ENCODE measurements at regions not wholly inside any gene's neighbourhood (a gene's known extent, or its start where the extent isn't known, plus 50 kb on each side); places are given as distances from the start of the nearest gene placed in this dataset.
"Not testable (repeated sequence)": the region's sequence is repeated elsewhere in the genome, so short reads cannot be mapped to it uniquely, and the experiment has no call there.

DNA sequence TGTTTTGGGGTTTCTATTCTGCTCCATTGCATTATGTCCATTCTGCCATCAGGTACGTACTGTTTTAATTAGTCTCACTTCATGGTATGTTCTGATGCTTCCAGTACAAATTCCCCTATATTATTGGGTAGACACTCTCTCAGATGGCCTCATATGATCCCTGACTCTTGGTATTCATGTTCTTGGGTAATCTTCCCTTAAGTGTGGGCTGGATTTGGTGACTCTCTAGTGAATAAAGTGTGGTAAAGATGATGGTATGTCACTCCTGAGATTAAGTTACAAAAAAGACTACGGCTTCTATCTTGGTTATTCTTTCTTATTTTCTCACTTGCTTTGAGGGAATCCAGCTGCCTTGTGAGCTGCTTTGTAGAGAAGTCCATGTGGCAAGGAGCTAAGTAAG, 89.6 kb upstream of the TBC1D5 start:
- H3K27me3 ChIP-seq (ENCODE audit: insufficient read depth, low read length): no peaks in the 10 kb centered on the region
- H3K36me3 ChIP-seq (ENCODE audit: insufficient read depth, low read length): no peaks in the 10 kb centered on the region
- H3K4me3 ChIP-seq (ENCODE audit: low read length): no peak overlapping the region
- H2AFZ ChIP-seq (ENCODE audit: low read depth, low read length): no peak overlapping the region
- H3K4me1 ChIP-seq (ENCODE audit: insufficient read depth, low read length): no peaks in the 10 kb centered on the region
- no peaks in the 10 kb centered on the region for H3K9me3 ChIP-seq (ENCODE audit: low read length)

GRCh38 chr3:17831366-17831765, 88.9 kb upstream of the TBC1D5 start:
- Histone ChIP-seq H3K27me3 (ENCODE audit: insufficient read depth, low read length) (no peaks in the 10 kb centered on the region), H3K4me1 (ENCODE audit: insufficient read depth, low read length) (no peaks in the 10 kb centered on the region), H3K9me3 (ENCODE audit: low read length) (no peaks in the 10 kb centered on the region), H2AFZ (ENCODE audit: low read depth, low read length) (no peak overlapping the region), H3K36me3 (ENCODE audit: insufficient read depth, low read length) (no peaks in the 10 kb centered on the region), H3K4me3 (ENCODE audit: low read length) (no peak overlapping the region)

DNA sequence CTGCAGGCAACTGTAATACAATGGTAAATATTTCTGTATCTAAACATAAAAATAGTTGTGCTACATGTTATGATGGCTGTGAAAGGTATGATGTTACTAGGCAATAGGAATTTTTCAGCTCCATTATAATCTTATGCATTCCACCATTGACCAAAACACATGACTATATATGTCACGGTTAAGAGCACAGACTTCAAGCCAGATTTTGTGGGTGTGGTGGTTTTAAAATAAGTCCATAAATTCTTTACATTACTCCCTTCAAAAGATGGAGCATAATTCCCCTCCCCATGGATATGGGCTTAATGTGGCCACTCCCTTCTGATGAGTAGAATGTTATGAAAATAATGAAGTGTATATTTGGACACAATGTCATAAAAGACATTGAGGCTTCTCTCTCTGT, 88.4 kb upstream of the TBC1D5 start:
- no peaks in the 10 kb centered on the region for H3K9me3 ChIP-seq (ENCODE audit: low read length)

DNA sequence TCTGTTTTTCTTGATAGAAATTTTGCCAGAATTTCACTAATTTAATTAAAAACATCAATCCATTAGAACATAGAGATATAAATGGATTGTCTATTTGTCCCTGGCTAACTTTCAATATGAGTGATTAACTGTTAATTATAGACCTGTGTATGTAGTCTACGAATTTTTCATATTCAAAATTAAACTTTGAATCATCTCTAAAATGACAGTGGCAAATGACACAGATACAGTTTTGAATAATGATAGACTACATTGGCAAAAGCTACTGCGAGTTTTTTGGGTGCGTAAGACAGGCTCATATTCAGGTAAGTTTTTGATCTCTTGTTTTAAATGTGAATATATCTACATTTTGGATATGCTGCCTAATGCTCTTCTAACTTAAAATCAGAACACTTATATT, 86.0 kb upstream of the TBC1D5 start:
- no peaks in the 10 kb centered on the region for H3K36me3 ChIP-seq (ENCODE audit: insufficient read depth, low read length)
- H3K9me3 ChIP-seq (ENCODE audit: low read length): no peaks in the 10 kb centered on the region
- H3K27me3 ChIP-seq (ENCODE audit: insufficient read depth, low read length): no peaks in the 10 kb centered on the region
- no peak overlapping the region for H2AFZ ChIP-seq (ENCODE audit: low read depth, low read length)
- H3K4me3 ChIP-seq (ENCODE audit: low read length): no peak overlapping the region
- no peaks in the 10 kb centered on the region for H3K4me1 ChIP-seq (ENCODE audit: insufficient read depth, low read length)

More for the DNA sequence above, 88.4 kb upstream of the TBC1D5 start:
- no peaks in the 10 kb centered on the region for H3K36me3 ChIP-seq (ENCODE audit: insufficient read depth, low read length)
- H3K4me1 ChIP-seq (ENCODE audit: insufficient read depth, low read length): no peaks in the 10 kb centered on the region
- H3K27me3 ChIP-seq (ENCODE audit: insufficient read depth, low read length): no peaks in the 10 kb centered on the region
- H3K4me3 ChIP-seq (ENCODE audit: low read length): no peak overlapping the region
- no peak overlapping the region for H2AFZ ChIP-seq (ENCODE audit: low read depth, low read length)

DNA sequence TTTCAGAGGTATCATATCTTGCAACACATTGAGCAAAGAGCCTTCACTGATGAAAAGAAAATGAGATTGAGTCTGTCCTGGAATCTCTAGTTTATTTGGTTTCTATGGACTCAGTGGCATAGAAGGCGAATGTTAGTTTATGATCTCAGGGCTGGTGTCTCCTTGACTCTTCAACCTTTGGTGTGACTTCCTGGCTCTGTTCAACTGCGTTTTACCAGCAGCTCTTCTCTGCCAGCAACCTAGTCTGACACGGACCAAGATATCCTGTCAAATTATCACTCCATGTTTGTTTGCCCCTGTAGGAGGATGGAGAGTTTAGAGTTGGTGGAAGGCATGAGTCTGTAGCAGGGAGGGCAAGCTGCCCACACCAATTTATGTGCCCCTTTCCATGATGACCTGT, 82.9 kb upstream of the TBC1D5 start:
- no peaks in the 10 kb centered on the region for H3K4me1 ChIP-seq (ENCODE audit: insufficient read depth, low read length)
- H3K27me3 ChIP-seq (ENCODE audit: insufficient read depth, low read length): no peaks in the 10 kb centered on the region
- no peaks in the 10 kb centered on the region for H3K36me3 ChIP-seq (ENCODE audit: insufficient read depth, low read length)
- no peak overlapping the region for H3K4me3 ChIP-seq (ENCODE audit: low read length)
- H2AFZ ChIP-seq (ENCODE audit: low read depth, low read length): no peak overlapping the region
- no peaks in the 10 kb centered on the region for H3K9me3 ChIP-seq (ENCODE audit: low read length)

- H3K36me3 ChIP-seq (ENCODE audit: insufficient read depth, low read length): no peaks in the 10 kb centered on the region
- H3K9me3 ChIP-seq (ENCODE audit: low read length): no peaks in the 10 kb centered on the region
- H3K4me1 ChIP-seq (ENCODE audit: insufficient read depth, low read length): no peaks in the 10 kb centered on the region
- no peak overlapping the region for H3K4me3 ChIP-seq (ENCODE audit: low read length)
- H3K27me3 ChIP-seq (ENCODE audit: insufficient read depth, low read length): no peaks in the 10 kb centered on the region
- no peak overlapping the region for H2AFZ ChIP-seq (ENCODE audit: low read depth, low read length)
Observed at GRCh38 chr3:17823816-17824215, 81.4 kb upstream of the TBC1D5 start.

GRCh38 chr3:17823036-17823435, 80.6 kb upstream of the TBC1D5 start:
- Histone ChIP-seq H3K4me3 (ENCODE audit: low read length) (no peak overlapping the region), H3K9me3 (ENCODE audit: low read length) (no peaks in the 10 kb centered on the region), H2AFZ (ENCODE audit: low read depth, low read length) (no peak overlapping the region), H3K27me3 (ENCODE audit: insufficient read depth, low read length) (no peaks in the 10 kb centered on the region), H3K36me3 (ENCODE audit: insufficient read depth, low read length) (no peaks in the 10 kb centered on the region), H3K4me1 (ENCODE audit: insufficient read depth, low read length) (no peaks in the 10 kb centered on the region)

GRCh38 chr3:17820704-17821103, 78.3 kb upstream of the TBC1D5 start:
- Histone ChIP-seq H2AFZ (ENCODE audit: low read depth, low read length) (no peak overlapping the region), H3K9me3 (ENCODE audit: low read length) (no peaks in the 10 kb centered on the region), H3K4me1 (ENCODE audit: insufficient read depth, low read length) (no peaks in the 10 kb centered on the region)

DNA sequence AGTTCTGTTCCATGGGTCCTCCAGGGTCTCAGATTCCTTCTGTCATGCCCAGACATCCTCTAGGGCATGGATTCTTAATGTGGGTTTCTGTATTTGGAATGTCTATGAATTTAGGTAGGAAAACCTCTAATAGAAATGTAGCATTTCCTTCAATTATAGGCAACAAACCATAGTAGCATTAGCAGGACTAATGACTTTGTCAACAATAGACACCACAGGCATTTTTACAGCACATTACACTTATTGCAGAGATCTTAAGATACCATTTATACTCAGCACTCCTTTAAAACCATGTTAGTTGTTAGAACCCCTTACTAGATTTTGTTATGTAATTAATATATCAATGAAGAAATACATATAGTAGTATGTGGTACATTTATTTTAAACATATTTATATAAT, 77.8 kb upstream of the TBC1D5 start:
- Histone ChIP-seq H3K4me1 (ENCODE audit: insufficient read depth, low read length) (no peaks in the 10 kb centered on the region), H2AFZ (ENCODE audit: low read depth, low read length) (no peak overlapping the region), H3K9me3 (ENCODE audit: low read length) (no peaks in the 10 kb centered on the region), H3K27me3 (ENCODE audit: insufficient read depth, low read length) (no peaks in the 10 kb centered on the region), H3K4me3 (ENCODE audit: low read length) (no peak overlapping the region), H3K36me3 (ENCODE audit: insufficient read depth, low read length) (no peaks in the 10 kb centered on the region)

More at GRCh38 chr3:17820704-17821103, 78.3 kb upstream of the TBC1D5 start:
- Histone ChIP-seq H3K36me3 (ENCODE audit: insufficient read depth, low read length) (no peaks in the 10 kb centered on the region), H3K27me3 (ENCODE audit: insufficient read depth, low read length) (no peaks in the 10 kb centered on the region), H3K4me3 (ENCODE audit: low read length) (no peak overlapping the region)

- H3K36me3 ChIP-seq (ENCODE audit: insufficient read depth, low read length); H3K9me3 ChIP-seq (ENCODE audit: low read length); H3K4me3 ChIP-seq (ENCODE audit: low read length); H3K4me1 ChIP-seq (ENCODE audit: insufficient read depth, low read length); H2AFZ ChIP-seq (ENCODE audit: low read depth, low read length); H3K27me3 ChIP-seq (ENCODE audit: insufficient read depth, low read length): not testable (repeated sequence)
Observed at GRCh38 chr3:17817973-17818372, 75.5 kb upstream of the TBC1D5 start.

DNA sequence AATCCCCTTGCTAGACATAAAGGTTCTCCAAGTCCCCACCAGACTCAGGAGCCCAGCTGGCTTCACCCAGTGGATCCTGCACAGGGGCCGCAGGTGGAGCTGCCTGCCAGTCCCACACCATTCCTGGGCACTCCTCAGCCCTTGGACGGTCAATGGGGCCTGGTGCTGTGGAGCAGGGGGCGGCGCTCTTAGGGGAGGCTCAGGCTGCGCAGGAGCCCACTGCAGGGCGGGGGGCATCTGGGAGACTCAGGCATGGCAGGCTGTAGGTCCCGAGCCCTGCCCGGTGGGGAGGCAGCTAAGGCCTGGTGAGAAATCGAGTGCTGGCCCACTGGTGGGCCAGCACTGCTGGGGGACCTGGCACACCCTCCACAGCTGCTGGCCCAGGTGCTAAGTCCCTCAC, 75.1 kb upstream of the TBC1D5 start:
- Histone ChIP-seq H3K9me3 (ENCODE audit: low read length) (no peaks in the 10 kb centered on the region), H2AFZ (ENCODE audit: low read depth, low read length) (no peak overlapping the region), H3K4me3 (ENCODE audit: low read length) (no peak overlapping the region), H3K4me1 (ENCODE audit: insufficient read depth, low read length) (no peaks in the 10 kb centered on the region), H3K27me3 (ENCODE audit: insufficient read depth, low read length) (no peaks in the 10 kb centered on the region), H3K36me3 (ENCODE audit: insufficient read depth, low read length) (no peaks in the 10 kb centered on the region)

- not testable (repeated sequence) for H3K36me3 ChIP-seq (ENCODE audit: insufficient read depth, low read length); H3K27me3 ChIP-seq (ENCODE audit: insufficient read depth, low read length); H2AFZ ChIP-seq (ENCODE audit: low read depth, low read length); H3K4me1 ChIP-seq (ENCODE audit: insufficient read depth, low read length); H3K9me3 ChIP-seq (ENCODE audit: low read length); H3K4me3 ChIP-seq (ENCODE audit: low read length)
Observed at GRCh38 chr3:17816839-17817238, 74.4 kb upstream of the TBC1D5 start.

DNA sequence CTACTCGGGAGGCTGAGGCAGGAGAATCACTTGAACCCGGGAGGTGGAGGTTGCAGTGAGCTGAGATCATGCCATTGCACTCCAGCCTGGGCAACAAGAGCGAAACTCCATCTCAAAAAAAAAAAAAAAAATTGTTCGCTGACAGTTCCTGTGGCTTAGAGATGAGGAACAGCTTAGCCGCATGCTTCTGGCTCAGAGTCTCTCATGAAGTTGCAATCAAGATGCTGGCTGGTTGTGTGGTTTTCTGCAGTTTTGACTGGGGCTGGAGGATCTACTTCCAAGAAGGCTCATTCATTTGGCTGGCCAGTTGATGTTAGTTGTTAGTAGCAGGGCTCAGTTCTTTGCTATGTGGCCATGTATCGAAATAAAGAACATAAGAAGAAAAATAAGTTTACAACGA, 69.9 kb upstream of the TBC1D5 start:
- not testable (repeated sequence) for H3K36me3 ChIP-seq (ENCODE audit: insufficient read depth, low read length); H3K4me1 ChIP-seq (ENCODE audit: insufficient read depth, low read length); H2AFZ ChIP-seq (ENCODE audit: low read depth, low read length); H3K9me3 ChIP-seq (ENCODE audit: low read length); H3K4me3 ChIP-seq (ENCODE audit: low read length); H3K27me3 ChIP-seq (ENCODE audit: insufficient read depth, low read length)

DNA sequence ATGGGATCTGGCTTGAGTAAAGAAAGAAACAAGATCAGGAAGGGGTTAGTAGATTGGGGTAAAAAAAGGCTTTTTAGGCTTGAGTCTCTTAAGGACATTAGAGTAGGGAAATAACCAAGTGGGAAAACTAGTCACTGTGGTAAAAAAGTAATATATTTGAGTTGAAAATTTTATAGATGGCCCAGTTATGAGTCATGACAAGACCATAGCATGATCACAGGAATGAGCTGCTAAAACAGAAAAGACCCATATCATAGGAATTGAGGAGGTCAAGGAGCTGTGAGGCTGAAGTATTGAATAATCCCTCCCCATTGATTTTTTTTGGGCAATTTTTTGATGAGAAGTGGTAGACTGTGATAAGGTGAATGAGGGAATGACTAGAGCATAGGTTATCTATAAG, 69.2 kb upstream of the TBC1D5 start:
- no peaks in the 10 kb centered on the region for H3K9me3 ChIP-seq (ENCODE audit: low read length)
- H3K27me3 ChIP-seq (ENCODE audit: insufficient read depth, low read length): no peaks in the 10 kb centered on the region
- H3K4me1 ChIP-seq (ENCODE audit: insufficient read depth, low read length): no peaks in the 10 kb centered on the region
- H3K4me3 ChIP-seq (ENCODE audit: low read length): no peak overlapping the region
- H3K36me3 ChIP-seq (ENCODE audit: insufficient read depth, low read length): no peaks in the 10 kb centered on the region
- no peak overlapping the region for H2AFZ ChIP-seq (ENCODE audit: low read depth, low read length)
